ENCODE measurements at regions not wholly inside any gene's neighbourhood (a gene's known extent, or its start where the extent isn't known, plus 50 kb on each side); places are given as distances from the start of the nearest gene placed in this dataset.

DNA sequence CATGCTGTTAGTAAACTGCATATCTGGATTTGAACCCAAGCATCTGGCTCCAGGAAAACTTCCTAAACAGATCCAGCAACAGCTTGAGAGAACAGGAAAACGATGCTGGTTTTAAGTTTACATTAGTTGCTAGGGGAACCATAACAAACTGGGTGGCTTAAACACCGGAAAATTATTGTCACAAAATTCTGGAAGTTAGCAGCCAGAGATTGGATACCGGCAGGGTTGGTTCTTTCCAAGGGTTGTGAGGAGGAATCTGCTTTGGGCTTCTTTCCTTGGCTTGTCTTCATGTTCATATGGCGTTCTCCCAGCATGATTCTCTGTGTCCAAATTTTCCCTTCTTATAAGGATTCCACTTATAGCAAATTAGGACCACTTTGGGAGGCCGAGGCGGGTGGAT lies 276.9 kb upstream of the TOM1L1 start:
- ChIA-PET CTCF (no interaction called here), POLR2A (ENCODE audit: unreplicated experiment) (no interaction called here)
- H3K56ac ChIP-seq (ENCODE audit: extremely low read depth, insufficient read depth, low read length), result no peak overlapping the region
- H3K23ac ChIP-seq (ENCODE audit: low read depth, low read length), result no peak overlapping the region
- H3K18ac ChIP-seq (ENCODE audit: low read depth, low read length), result no peak overlapping the region
- no peak overlapping the region for H4K8ac ChIP-seq (ENCODE audit: low read depth in 2 of 2, low read length in 2 of 2)
- no peak overlapping the region for H2BK15ac ChIP-seq (ENCODE audit: low read depth, low read length)
- H2AFZ ChIP-seq (replicated peaks; ENCODE audit: low read length, poor library complexity), result no peak overlapping the region
- no peak overlapping the region for H3K4me3 ChIP-seq (ENCODE audit: insufficient read depth, low read depth, low read length)
- no peaks in the 10 kb centered on the region for H3K9me1 ChIP-seq (ENCODE audit: insufficient read depth, low read length)
- no peak for ATAC-seq (ENCODE audit: low read depth)
- no peaks in the 10 kb centered on the region for H3K27me3 ChIP-seq (ENCODE audit: control insufficient read depth, insufficient read depth, low read length)
- intact Hi-C loops (cut with micrococcal nuclease), result no loop called here
- H3K36me3 ChIP-seq (ENCODE audit: control insufficient read depth, insufficient read depth, low read length), result no peaks in the 10 kb centered on the region
- H3K4ac ChIP-seq (ENCODE audit: low read depth, low read length), result no peak overlapping the region
- H2BK5ac ChIP-seq (ENCODE audit: low read depth, low read length, poor library complexity, severe bottlenecking), result no peak overlapping the region
- BruUV-seq (replicated peaks), result no TSS peak
- DNase-seq, result no peak
- dilution Hi-C loops (cut with HindIII; ENCODE audit: low sequenced_read_pairs, unreplicated experiment), result no loop called here
- H3K4me1 ChIP-seq (ENCODE audit: control insufficient read depth, insufficient read depth, low read length), result no peaks in the 10 kb centered on the region
- H3K27ac ChIP-seq (ENCODE audit: insufficient read depth, low read length), result no peak overlapping the region
- no peak overlapping the region for H2AK5ac ChIP-seq (ENCODE audit: low read depth, low read length)
- no peak overlapping the region for H3K14ac ChIP-seq (replicated peaks; ENCODE audit: low read depth, low read length)
- no peak for TF ChIP-seq BHLHE40 (IDR thresholded peaks at IDR 0.05; ENCODE audit: low read depth, low read length)
- TF ChIP-seq NFE2L2 (IDR thresholded peaks at IDR 0.05; ENCODE audit: low read depth, low read length), result no peak
- TF ChIP-seq MXI1 (IDR thresholded peaks at IDR 0.05; ENCODE audit: borderline replicate concordance, low read depth, low read length), result no peak
- no peak for TF ChIP-seq RAD21 (IDR thresholded peaks at IDR 0.05; ENCODE audit: low read length)
- no peak for TF ChIP-seq FOS (IDR thresholded peaks at IDR 0.05; ENCODE audit: low read depth, low read length)
- TF ChIP-seq MAFK (IDR thresholded peaks at IDR 0.05; ENCODE audit: low read depth, low read length), result no peak
- TF ChIP-seq SMC3 (IDR thresholded peaks at IDR 0.05; ENCODE audit: low read depth, low read length), result no peak
- TF ChIP-seq CHD1 (IDR thresholded peaks at IDR 0.05; ENCODE audit: low read depth, low read length), result no peak
- no peak for TF ChIP-seq RFX5 (IDR thresholded peaks at IDR 0.05; ENCODE audit: low read depth, low read length)
- TF ChIP-seq, protein P1, sequence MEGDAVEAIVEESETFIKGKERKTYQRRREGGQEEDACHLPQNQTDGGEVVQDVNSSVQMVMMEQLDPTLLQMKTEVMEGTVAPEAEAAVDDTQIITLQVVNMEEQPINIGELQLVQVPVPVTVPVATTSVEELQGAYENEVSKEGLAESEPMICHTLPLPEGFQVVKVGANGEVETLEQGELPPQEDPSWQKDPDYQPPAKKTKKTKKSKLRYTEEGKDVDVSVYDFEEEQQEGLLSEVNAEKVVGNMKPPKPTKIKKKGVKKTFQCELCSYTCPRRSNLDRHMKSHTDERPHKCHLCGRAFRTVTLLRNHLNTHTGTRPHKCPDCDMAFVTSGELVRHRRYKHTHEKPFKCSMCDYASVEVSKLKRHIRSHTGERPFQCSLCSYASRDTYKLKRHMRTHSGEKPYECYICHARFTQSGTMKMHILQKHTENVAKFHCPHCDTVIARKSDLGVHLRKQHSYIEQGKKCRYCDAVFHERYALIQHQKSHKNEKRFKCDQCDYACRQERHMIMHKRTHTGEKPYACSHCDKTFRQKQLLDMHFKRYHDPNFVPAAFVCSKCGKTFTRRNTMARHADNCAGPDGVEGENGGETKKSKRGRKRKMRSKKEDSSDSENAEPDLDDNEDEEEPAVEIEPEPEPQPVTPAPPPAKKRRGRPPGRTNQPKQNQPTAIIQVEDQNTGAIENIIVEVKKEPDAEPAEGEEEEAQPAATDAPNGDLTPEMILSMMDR (conservative IDR thresholded peaks at IDR 0.05; ENCODE audit: low read depth, low read length), result no peak
- TF ChIP-seq MAZ (IDR thresholded peaks at IDR 0.05; ENCODE audit: borderline replicate concordance, low read depth, low read length), result no peak
- TF ChIP-seq, protein P2, sequence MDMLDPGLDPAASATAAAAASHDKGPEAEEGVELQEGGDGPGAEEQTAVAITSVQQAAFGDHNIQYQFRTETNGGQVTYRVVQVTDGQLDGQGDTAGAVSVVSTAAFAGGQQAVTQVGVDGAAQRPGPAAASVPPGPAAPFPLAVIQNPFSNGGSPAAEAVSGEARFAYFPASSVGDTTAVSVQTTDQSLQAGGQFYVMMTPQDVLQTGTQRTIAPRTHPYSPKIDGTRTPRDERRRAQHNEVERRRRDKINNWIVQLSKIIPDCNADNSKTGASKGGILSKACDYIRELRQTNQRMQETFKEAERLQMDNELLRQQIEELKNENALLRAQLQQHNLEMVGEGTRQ (IDR thresholded peaks at IDR 0.05; ENCODE audit: low read depth, low read length), result no peak
- no peak for TF ChIP-seq POLR2A (IDR thresholded peaks at IDR 0.05; ENCODE audit: low read depth, low read length)
- no peaks in the 10 kb centered on the region for H3K79me1 ChIP-seq (ENCODE audit: low read depth in 1 of 2, low read length in 2 of 2)
- no peak overlapping the region for H2AK9ac ChIP-seq (replicated peaks; ENCODE audit: low read depth, low read length, poor library complexity)
- peaks cover 3% of the 10 kb centered on the region for H3K9me3 ChIP-seq (ENCODE audit: control insufficient read depth, insufficient read depth, low read length)
- no peaks in the 10 kb centered on the region for H4K20me1 ChIP-seq (ENCODE audit: insufficient read depth, low read length)
- in situ Hi-C loops (cut with MboI; ENCODE audit: low sequenced_read_pairs), result no loop called here
- no peak overlapping the region for H4K5ac ChIP-seq (ENCODE audit: low read depth, low read length)
- no peak overlapping the region for H2BK120ac ChIP-seq (ENCODE audit: low read depth, low read length)
- H4K91ac ChIP-seq (ENCODE audit: insufficient read depth, low read depth, low read length), result no peak overlapping the region
- no peak overlapping the region for H3K9ac ChIP-seq (ENCODE audit: low read depth, low read length)
- no CpG with 5 or more reads among the region's 6 CpGs for WGBS, 2 experiments (ENCODE audit: extremely low coverage in 2 of 2, insufficient read length in 1 of 2)
- H3K4me2 ChIP-seq (ENCODE audit: low read depth, low read length), result no peak overlapping the region
- no peak overlapping the region for H2BK20ac ChIP-seq (ENCODE audit: low read depth, low read length)

All from IMR-90 (cell line).